ENCODE measurements at regions not wholly inside any gene's neighbourhood (a gene's known extent, or its start where the extent isn't known, plus 50 kb on each side); places are given as distances from the start of the nearest gene placed in this dataset.

DNA sequence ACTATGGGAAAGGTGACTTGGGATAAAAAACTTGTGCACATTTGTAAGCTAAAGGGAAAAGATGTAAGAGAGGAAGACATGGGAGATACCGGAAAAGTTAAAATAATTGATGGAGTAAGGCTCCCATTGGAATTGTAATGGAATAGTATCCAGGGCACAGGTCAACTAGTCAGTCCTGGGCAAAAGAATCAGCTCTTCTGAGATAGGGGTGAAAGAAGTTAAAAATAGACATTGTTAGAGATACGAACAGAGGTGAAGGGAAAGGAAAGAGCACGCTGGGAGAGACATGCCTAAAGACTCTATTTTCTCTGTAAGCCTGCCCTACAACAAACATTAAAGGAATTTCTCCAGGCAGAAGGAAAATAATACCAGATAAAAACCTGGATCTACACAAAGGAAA is 101.6 kb downstream of the SLC41A2 start:
- H3K27me3 ChIP-seq = no peaks in the 10 kb centered on the region
- H3K4me3 ChIP-seq = no peak overlapping the region
- H3K4me1 ChIP-seq (ENCODE audit: low read depth) = peaks cover 43% of the 10 kb centered on the region
- H3K9me3 ChIP-seq (ENCODE audit: low read depth) = no peaks in the 10 kb centered on the region
- no peaks in the 10 kb centered on the region for H3K36me3 ChIP-seq
- peak in 1 of 2 donors; percentile 58 for DNase-seq (ENCODE audit: low read depth in 1 of 2, low spot score in 1 of 2)
- TF ChIP-seq, protein P1, sequence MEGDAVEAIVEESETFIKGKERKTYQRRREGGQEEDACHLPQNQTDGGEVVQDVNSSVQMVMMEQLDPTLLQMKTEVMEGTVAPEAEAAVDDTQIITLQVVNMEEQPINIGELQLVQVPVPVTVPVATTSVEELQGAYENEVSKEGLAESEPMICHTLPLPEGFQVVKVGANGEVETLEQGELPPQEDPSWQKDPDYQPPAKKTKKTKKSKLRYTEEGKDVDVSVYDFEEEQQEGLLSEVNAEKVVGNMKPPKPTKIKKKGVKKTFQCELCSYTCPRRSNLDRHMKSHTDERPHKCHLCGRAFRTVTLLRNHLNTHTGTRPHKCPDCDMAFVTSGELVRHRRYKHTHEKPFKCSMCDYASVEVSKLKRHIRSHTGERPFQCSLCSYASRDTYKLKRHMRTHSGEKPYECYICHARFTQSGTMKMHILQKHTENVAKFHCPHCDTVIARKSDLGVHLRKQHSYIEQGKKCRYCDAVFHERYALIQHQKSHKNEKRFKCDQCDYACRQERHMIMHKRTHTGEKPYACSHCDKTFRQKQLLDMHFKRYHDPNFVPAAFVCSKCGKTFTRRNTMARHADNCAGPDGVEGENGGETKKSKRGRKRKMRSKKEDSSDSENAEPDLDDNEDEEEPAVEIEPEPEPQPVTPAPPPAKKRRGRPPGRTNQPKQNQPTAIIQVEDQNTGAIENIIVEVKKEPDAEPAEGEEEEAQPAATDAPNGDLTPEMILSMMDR (IDR thresholded peaks at IDR 0.05; ENCODE audit: low read depth, low read length) = no peak
- H3K27ac ChIP-seq = peak overlapping the region; percentile 80

DNA sequence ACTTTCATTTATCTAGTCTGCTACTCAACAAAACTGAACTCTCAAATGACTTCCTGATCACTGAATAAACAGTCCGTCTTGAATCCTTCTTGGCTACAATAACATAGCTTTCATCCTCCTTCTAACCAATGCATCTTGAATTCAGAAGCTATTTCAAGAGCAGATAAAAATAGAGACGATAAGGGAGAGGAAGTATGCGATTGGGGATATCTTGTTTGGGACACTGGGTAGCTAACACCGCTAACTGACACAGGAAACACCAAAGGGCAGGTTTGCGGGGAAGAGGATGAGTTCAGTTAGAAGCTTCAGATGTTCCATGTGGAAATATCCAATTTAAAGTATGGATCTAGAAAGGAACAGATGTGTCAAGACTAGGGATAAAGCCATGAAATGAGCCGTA is 102.5 kb downstream of the SLC41A2 start:
- H3K27ac ChIP-seq = peak overlapping the region; percentile 80
- TF ChIP-seq, protein P1 (IDR thresholded peaks at IDR 0.05; ENCODE audit: low read depth, low read length) = no peak
- DNase-seq (ENCODE audit: low read depth in 1 of 2, low spot score in 1 of 2) = no peak
- H3K36me3 ChIP-seq = no peaks in the 10 kb centered on the region
- no peaks in the 10 kb centered on the region for H3K27me3 ChIP-seq
- peaks cover 43% of the 10 kb centered on the region for H3K4me1 ChIP-seq (ENCODE audit: low read depth)
- H3K9me3 ChIP-seq (ENCODE audit: low read depth) = no peaks in the 10 kb centered on the region
- no peak overlapping the region for H3K4me3 ChIP-seq

DNA sequence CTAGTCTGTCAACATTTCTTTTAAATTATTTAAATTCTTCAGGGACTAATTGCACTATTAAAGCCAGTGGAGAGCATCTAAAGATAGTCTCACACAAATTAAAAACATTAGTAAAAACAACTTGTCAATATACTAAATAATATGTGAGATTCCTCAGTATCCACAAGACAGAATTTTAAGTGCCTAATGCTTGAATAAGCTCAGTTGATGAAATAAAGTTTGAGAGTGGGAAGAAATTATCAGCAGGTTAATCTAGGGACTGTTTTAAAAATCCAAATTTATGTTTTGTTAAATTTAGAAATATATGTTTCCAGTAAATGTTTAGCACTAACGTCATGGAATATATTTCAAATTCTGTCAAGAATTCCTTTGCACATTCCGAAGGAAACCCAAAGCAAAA is 105.2 kb downstream of the SLC41A2 start:
- no peak overlapping the region for H3K27ac ChIP-seq
- TF ChIP-seq, protein P1 (IDR thresholded peaks at IDR 0.05; ENCODE audit: low read depth, low read length) = no peak
- peaks cover 28% of the 10 kb centered on the region for H3K4me1 ChIP-seq (ENCODE audit: low read depth)
- DNase-seq (ENCODE audit: low read depth in 1 of 2, low spot score in 1 of 2) = no peak
- H3K27me3 ChIP-seq = no peaks in the 10 kb centered on the region
- H3K9me3 ChIP-seq (ENCODE audit: low read depth) = no peaks in the 10 kb centered on the region
- no peak overlapping the region for H3K4me3 ChIP-seq
- no peaks in the 10 kb centered on the region for H3K36me3 ChIP-seq

DNA sequence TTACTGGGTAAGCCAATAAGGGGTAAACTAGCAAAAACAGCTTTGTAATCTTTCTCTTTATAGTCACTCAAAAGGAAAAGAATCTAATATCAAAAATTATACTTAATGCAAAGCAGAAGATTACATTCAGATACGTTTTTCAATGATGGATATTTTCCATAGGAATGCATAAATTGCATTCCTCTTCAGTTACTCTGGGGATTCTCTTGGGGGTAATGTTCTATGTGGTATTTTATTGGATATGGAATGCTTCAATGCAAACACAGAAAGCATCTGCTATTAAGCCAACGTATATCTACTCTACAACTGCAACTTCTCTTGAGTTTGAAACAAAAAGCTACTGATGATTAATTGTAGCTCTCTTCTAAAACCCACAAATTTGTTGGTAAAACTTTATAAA is 106.0 kb downstream of the SLC41A2 start:
- H3K27ac ChIP-seq = no peak overlapping the region
- TF ChIP-seq, protein P1 (IDR thresholded peaks at IDR 0.05; ENCODE audit: low read depth, low read length) = no peak
- DNase-seq (ENCODE audit: low read depth in 1 of 2, low spot score in 1 of 2) = no peak
- no peaks in the 10 kb centered on the region for H3K9me3 ChIP-seq (ENCODE audit: low read depth)
- no peaks in the 10 kb centered on the region for H3K27me3 ChIP-seq
- H3K4me3 ChIP-seq = no peak overlapping the region
- no peaks in the 10 kb centered on the region for H3K36me3 ChIP-seq
- peaks cover 26% of the 10 kb centered on the region for H3K4me1 ChIP-seq (ENCODE audit: low read depth)

DNA sequence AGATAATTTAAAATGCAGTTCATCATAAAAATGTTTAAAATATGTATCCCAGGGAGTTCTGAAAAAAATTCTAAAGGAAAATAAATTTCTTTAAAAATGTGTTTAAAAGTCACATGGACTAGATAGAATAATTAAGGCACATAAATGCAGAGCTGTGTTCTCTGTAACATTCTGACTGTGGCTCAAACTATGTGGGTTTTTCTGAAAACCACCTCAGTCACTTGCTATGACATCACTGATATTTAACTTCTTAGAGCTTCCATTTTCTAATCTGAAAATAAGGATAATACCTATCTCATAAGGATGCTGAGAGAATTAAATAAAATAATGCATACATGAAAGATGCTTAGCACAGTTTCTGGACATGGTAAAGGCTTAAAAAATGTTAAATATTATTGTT is 107.3 kb downstream of the SLC41A2 start:
- H3K9me3 ChIP-seq (ENCODE audit: low read depth) = no peaks in the 10 kb centered on the region
- H3K27ac ChIP-seq = no peak overlapping the region
- no peaks in the 10 kb centered on the region for H3K36me3 ChIP-seq
- H3K4me3 ChIP-seq = no peak overlapping the region
- DNase-seq (ENCODE audit: low read depth in 1 of 2, low spot score in 1 of 2) = no peak
- TF ChIP-seq, protein P1 (IDR thresholded peaks at IDR 0.05; ENCODE audit: low read depth, low read length) = no peak
- peaks cover 21% of the 10 kb centered on the region for H3K4me1 ChIP-seq (ENCODE audit: low read depth)
- H3K27me3 ChIP-seq = no peaks in the 10 kb centered on the region

Data from cardiac muscle cell (in vitro differentiated cells and primary cell).